Activated CD4-positive, alpha-beta T cell treated with anti-CD3 and anti-CD28 coated beads, Interleukin-2, amount 10 ng/mL, durations not matched to agents 7 days and 5 days (primary cell): ENCODE measurements at regions not wholly inside any gene's neighbourhood (a gene's known extent, or its start where the extent isn't known, plus 50 kb on each side); places are given as distances from the start of the nearest gene placed in this dataset.
"Not testable (repeated sequence)": the region's sequence is repeated elsewhere in the genome, so short reads cannot be mapped to it uniquely, and the experiment has no call there.

Experiments used
- CTCF ChIA-PET: fragments of 350-600 bp; sonication (Branson Sonifier 250); formaldehyde crosslinking; loops from one replicate; lab custom pipeline; 2021; ENCODE audit warnings: antibody characterized with exemption; lab: Charles Lee
- POLR2A ChIA-PET: fragments of 350-600 bp; sonication (Branson Sonifier 250); formaldehyde crosslinking; loops from one replicate; lab custom pipeline; 2021; ENCODE audit warnings: antibody characterized with exemption; lab: Charles Lee
- DNase-seq: peaks from one replicate; pipeline ENCODE4 v3.0.0-alpha.2; 2020
- H3K27ac Mint-ChIP-seq: one replicate; pipeline ENCODE4 v1.8.0; 2021; ENCODE audit warnings: mild to moderate bottlenecking, moderate library complexity, mixed read lengths
- H3K27me3 Mint-ChIP-seq: one replicate; pipeline ENCODE4 v1.8.0; 2021; ENCODE audit warnings: mixed read lengths
- H3K36me3 Mint-ChIP-seq: one replicate; pipeline ENCODE4 v1.8.0; 2021; ENCODE audit warnings: low read depth, mixed read lengths
- H3K4me1 Mint-ChIP-seq: one replicate; pipeline ENCODE4 v1.8.0; 2021; ENCODE audit warnings: mixed read lengths
- H3K4me3 Mint-ChIP-seq: one replicate; pipeline ENCODE4 v1.8.0; 2021; ENCODE audit warnings: mild to moderate bottlenecking, moderate library complexity, mixed read lengths
- H3K9me3 Mint-ChIP-seq: one replicate; pipeline ENCODE4 v1.8.0; 2021; ENCODE audit warnings: mixed read lengths

DNA sequence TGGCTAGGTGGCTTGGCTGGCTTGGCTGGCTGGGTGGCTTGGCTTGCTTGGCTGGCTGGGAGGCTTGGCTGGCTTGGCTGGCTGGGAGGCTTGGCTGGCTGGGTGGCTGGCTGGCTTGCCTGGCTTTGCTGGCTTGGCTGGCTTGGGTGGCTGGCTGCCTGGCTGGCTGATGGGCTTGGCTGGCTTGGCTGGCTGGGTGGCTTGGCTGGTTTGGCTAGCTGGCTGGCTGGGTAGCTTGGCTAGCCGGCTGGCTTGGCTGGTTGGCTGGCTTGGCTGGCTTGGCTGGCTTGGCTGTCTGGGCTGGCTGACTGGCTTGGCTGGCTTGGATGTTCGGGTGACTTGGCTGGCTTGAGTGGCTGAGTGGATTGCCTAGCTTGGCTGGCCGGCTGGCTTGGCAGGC is 2829.1 kb downstream of the RPIA start:
- H3K4me3 Mint-ChIP-seq, DNase-seq, CTCF ChIA-PET, H3K27me3 Mint-ChIP-seq, H3K9me3 Mint-ChIP-seq, POLR2A ChIA-PET, H3K36me3 Mint-ChIP-seq, H3K27ac Mint-ChIP-seq, H3K4me1 Mint-ChIP-seq: not testable (repeated sequence)

- H3K4me1 Mint-ChIP-seq, DNase-seq, H3K36me3 Mint-ChIP-seq, POLR2A ChIA-PET, H3K9me3 Mint-ChIP-seq, CTCF ChIA-PET, H3K4me3 Mint-ChIP-seq, H3K27ac Mint-ChIP-seq, H3K27me3 Mint-ChIP-seq: not testable (repeated sequence)
Observed at GRCh38 chr2:91520972-91521535, 2829.6 kb downstream of the RPIA start.

- not testable (repeated sequence) for H3K4me1 Mint-ChIP-seq
Observed at GRCh38 chr2:91521944-91522343, 2830.5 kb downstream of the RPIA start.

DNA sequence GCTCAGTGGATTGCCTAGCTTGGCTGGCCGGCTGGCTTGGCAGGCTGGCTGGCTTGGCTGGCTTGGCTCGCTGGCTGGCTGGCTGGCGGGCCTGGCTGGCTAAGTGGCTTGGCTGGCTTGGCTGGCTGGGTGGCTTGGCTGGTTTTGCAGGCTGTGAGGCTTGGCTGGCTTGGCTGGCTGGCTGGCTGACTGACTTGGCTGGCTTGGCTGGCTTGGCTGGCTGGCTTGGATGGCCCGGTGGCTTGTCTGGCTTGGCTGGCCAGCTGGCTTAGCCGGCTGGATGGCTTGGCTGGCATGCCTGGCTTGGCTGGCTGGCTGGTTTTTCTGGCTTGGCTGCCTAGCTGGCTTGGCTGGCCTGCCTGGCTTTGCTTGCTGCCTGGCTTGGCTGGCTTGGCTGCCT is 2831.4 kb downstream of the RPIA start:
- H3K27ac Mint-ChIP-seq, H3K4me1 Mint-ChIP-seq, H3K27me3 Mint-ChIP-seq, H3K9me3 Mint-ChIP-seq, POLR2A ChIA-PET, CTCF ChIA-PET, DNase-seq, H3K36me3 Mint-ChIP-seq, H3K4me3 Mint-ChIP-seq: not testable (repeated sequence)

More at GRCh38 chr2:91521944-91522343, 2830.5 kb downstream of the RPIA start:
- H3K9me3 Mint-ChIP-seq, H3K27ac Mint-ChIP-seq, H3K27me3 Mint-ChIP-seq, DNase-seq, H3K4me3 Mint-ChIP-seq, CTCF ChIA-PET, H3K36me3 Mint-ChIP-seq, POLR2A ChIA-PET: not testable (repeated sequence)

DNA sequence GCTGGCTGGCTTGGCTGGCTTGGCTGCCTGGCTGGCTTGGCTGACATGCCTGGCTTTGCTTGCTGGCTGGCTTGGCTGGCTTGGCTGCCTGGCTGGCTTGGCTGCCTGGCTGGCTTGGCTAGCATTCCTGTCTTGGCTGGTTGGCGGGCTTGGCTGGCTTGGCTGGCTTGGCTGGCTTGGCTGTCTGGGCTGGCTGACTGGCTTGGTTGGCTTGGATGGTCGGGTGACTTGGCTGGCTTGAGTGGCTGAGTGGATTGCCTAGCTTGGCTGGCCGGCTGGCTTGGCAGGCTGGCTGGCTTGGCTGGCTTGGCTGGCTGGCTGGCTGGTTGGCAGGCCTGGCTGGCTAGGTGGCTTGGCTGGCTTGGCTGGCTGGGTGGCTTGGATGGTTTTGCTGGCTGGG is 2832.3 kb downstream of the RPIA start:
- H3K4me3 Mint-ChIP-seq, H3K36me3 Mint-ChIP-seq, H3K27me3 Mint-ChIP-seq, H3K9me3 Mint-ChIP-seq, H3K4me1 Mint-ChIP-seq, DNase-seq, H3K27ac Mint-ChIP-seq, POLR2A ChIA-PET, CTCF ChIA-PET: not testable (repeated sequence)

DNA sequence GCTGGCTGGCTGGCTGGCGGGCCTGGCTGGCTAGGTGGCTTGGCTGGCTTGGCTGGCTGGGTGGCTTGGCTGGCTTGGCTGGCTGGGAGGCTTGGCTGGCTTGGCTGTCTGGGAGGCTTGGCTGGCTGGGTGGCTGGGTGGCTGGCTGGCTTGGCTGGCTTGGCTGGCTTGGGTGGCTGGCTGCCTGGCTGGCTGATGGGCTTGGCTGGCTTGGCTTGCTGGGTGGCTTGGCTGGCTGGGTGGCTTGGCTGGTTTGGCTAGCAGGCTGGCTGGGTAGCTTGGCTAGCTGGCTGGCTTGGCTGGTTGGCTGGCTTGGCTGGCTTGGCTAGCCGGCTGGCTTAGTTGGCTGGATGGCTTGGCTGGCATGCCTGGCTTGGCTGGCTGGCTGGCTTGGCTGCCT is 2834.1 kb downstream of the RPIA start:
- H3K27me3 Mint-ChIP-seq, H3K9me3 Mint-ChIP-seq, DNase-seq, CTCF ChIA-PET, H3K36me3 Mint-ChIP-seq, POLR2A ChIA-PET, H3K27ac Mint-ChIP-seq, H3K4me1 Mint-ChIP-seq, H3K4me3 Mint-ChIP-seq: not testable (repeated sequence)

DNA sequence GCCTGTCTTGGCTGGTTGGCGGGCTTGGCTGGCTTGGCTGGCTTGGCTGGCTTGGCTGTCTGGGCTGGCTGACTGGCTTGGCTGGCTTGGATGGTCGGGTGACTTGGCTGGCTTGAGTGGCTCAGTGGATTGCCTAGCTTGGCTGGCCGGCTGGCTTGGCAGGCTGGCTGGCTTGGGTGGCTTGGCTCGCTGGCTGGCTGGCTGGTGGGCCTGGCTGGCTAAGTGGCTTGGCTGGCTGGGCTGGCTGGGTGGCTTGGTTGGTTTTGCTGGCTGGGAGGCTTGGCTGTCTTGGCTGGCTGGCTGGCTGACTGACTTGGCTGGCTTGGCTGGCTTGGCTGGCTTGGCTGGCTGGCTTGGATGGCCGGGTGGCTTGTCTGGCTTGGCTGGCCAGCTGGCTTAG is 2834.6 kb downstream of the RPIA start:
- DNase-seq, H3K4me3 Mint-ChIP-seq, H3K27ac Mint-ChIP-seq, H3K4me1 Mint-ChIP-seq, H3K36me3 Mint-ChIP-seq, H3K27me3 Mint-ChIP-seq, POLR2A ChIA-PET, CTCF ChIA-PET, H3K9me3 Mint-ChIP-seq: not testable (repeated sequence)

GRCh38 chr2:91527056-91527455 is 2835.6 kb downstream of the RPIA start:
- H3K36me3 Mint-ChIP-seq, DNase-seq, H3K27me3 Mint-ChIP-seq, H3K9me3 Mint-ChIP-seq, CTCF ChIA-PET, H3K4me3 Mint-ChIP-seq, H3K4me1 Mint-ChIP-seq, POLR2A ChIA-PET, H3K27ac Mint-ChIP-seq: not testable (repeated sequence)

GRCh38 chr2:91527491-91528031 is 2836.1 kb downstream of the RPIA start:
- H3K9me3 Mint-ChIP-seq, DNase-seq, CTCF ChIA-PET, H3K36me3 Mint-ChIP-seq, H3K4me1 Mint-ChIP-seq, H3K4me3 Mint-ChIP-seq, H3K27me3 Mint-ChIP-seq, POLR2A ChIA-PET, H3K27ac Mint-ChIP-seq: not testable (repeated sequence)

- H3K36me3 Mint-ChIP-seq, H3K4me3 Mint-ChIP-seq, CTCF ChIA-PET, DNase-seq, H3K27ac Mint-ChIP-seq, H3K4me1 Mint-ChIP-seq, POLR2A ChIA-PET, H3K27me3 Mint-ChIP-seq, H3K9me3 Mint-ChIP-seq: not testable (repeated sequence)
Observed at GRCh38 chr2:91528361-91528760, 2836.9 kb downstream of the RPIA start.

GRCh38 chr2:91536109-91536508 is 2844.6 kb downstream of the RPIA start:
- H3K27ac Mint-ChIP-seq, H3K36me3 Mint-ChIP-seq, H3K4me3 Mint-ChIP-seq, H3K27me3 Mint-ChIP-seq, H3K4me1 Mint-ChIP-seq, POLR2A ChIA-PET, DNase-seq, CTCF ChIA-PET, H3K9me3 Mint-ChIP-seq: not testable (repeated sequence)

DNA sequence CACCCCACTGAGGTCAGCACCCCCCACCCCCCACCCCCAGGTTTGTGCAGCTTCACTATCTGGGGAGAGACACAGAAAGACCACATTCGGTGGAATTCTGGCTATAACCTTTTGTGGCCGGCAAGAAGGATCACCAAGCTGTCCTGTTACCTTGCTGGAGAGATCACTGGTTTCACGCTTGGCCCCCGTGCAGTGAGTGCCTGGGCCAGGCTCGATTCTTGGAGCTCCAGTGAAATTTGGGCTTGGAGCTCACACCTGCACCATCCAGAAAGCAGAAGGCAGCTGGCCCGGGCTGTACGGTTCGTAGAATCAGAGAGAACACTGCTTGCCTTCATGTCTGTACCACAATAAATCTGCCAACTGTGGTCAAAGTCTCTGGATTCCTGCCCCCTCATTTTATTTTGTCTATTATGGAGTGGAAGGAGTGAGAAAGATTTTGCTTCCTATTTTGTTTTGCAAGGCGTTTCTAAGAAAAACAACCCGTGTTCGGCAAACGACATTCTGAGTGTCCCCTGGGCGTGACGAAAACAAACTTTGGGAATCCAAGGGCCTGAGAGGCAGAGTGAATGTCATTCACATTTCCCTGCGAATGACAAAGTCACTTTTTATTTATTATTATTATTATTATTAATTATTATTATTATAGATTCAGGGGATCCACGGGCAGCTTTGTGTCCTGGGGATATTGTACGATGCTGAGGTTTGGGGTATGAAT is 2845.2 kb downstream of the RPIA start:
- H3K4me1 Mint-ChIP-seq, H3K27ac Mint-ChIP-seq, H3K4me3 Mint-ChIP-seq, DNase-seq, POLR2A ChIA-PET, CTCF ChIA-PET, H3K36me3 Mint-ChIP-seq, H3K9me3 Mint-ChIP-seq, H3K27me3 Mint-ChIP-seq: not testable (repeated sequence)

- H3K27me3 Mint-ChIP-seq, H3K9me3 Mint-ChIP-seq, H3K36me3 Mint-ChIP-seq, H3K4me1 Mint-ChIP-seq, H3K27ac Mint-ChIP-seq, DNase-seq, POLR2A ChIA-PET, CTCF ChIA-PET, H3K4me3 Mint-ChIP-seq: not testable (repeated sequence)
Observed at GRCh38 chr2:91549316-91549715, 2857.8 kb downstream of the RPIA start.

GRCh38 chr2:91558234-91558633 is 2866.8 kb downstream of the RPIA start:
- H3K9me3 Mint-ChIP-seq, DNase-seq, H3K27me3 Mint-ChIP-seq, H3K36me3 Mint-ChIP-seq, H3K4me3 Mint-ChIP-seq, H3K27ac Mint-ChIP-seq, POLR2A ChIA-PET, CTCF ChIA-PET, H3K4me1 Mint-ChIP-seq: not testable (repeated sequence)
